Loucy (cell line): ENCODE measurements at regions not wholly inside any gene's neighbourhood (a gene's known extent, or its start where the extent isn't known, plus 50 kb on each side); places are given as distances from the start of the nearest gene placed in this dataset.
"Not testable (repeated sequence)": the region's sequence is repeated elsewhere in the genome, so short reads cannot be mapped to it uniquely, and the experiment has no call there.

Experiments used
- CTCF ChIP-seq: fragments of 200-600 bp; sonication (generic); conservative IDR thresholded peaks from 2 replicates; pipeline ENCODE4 v1.5.1; 2014; ENCODE audit warnings: mild to moderate bottlenecking, antibody characterized with exemption, low read length
- EZH2phosphoT487 ChIP-seq: fragments of 200-600 bp; IDR thresholded peaks from 2 replicates; pipeline ENCODE4 v1.6.1; 2018; ENCODE audit warnings: antibody characterized with exemption, mild to moderate bottlenecking, moderate library complexity, borderline replicate concordance

GRCh38 chr20:4430826-4431225 lies 181.7 kb upstream of the ADRA1D start:
- not testable (repeated sequence) for TF ChIP-seq CTCF, EZH2phosphoT487
